Ishikawa (cell line): ENCODE measurements at regions not wholly inside any gene's neighbourhood (a gene's known extent, or its start where the extent isn't known, plus 50 kb on each side); places are given as distances from the start of the nearest gene placed in this dataset.

Source experiments
- CREB1 ChIP-seq: IDR thresholded peaks from 2 replicates; pipeline ENCODE4 v1.6.1; 2012; ENCODE audit warnings: low read depth
- NFIC ChIP-seq: IDR thresholded peaks from 2 replicates; pipeline ENCODE4 v1.6.1; 2012

DNA sequence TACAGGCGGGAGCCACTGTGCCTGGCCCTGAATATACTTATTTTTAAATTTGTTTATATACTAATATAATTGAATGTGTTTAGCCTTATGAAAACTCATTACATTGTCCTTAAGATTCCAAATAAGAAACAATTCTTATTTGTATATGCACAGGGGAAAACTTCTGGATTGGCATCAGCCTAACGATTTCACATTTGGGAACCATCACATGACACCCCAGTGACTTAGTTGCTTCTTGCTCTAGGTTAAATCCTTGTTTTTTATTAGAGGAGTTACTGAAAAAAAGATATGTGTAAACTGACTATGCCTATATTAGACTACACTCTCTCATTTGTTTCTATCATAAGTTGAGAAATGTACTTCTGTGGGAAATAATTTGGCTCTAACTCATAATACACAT lies 520.2 kb downstream of the SPRY1 start:
- TF ChIP-seq NFIC (no peak), CREB1 (no peak)
